ENCODE measurements at regions not wholly inside any gene's neighbourhood (a gene's known extent, or its start where the extent isn't known, plus 50 kb on each side); places are given as distances from the start of the nearest gene placed in this dataset.

DNA sequence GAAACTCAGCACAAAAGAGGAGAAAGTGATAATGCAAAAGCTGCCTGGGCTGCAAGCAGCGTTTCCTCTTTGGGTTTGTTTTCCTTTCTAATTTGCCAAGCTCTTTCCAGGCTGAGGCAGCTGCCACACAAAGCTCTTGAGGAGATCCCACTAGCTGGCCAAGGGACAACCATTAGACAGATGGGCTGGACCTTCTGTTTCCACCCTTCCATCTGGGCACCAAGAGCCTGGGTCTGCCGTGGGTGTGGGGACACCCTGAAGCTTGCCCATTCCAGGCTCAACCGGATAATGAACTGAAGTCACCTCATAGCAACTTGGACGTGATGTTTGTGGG is 194.6 kb upstream of the C1QTNF7 start:
- DNase-seq (ENCODE audit: low spot score in 2 of 2), result no peak
- ATAC-seq, result peak; percentile 29
- Mint-ChIP-seq H3K36me3 (no peaks in the 10 kb centered on the region), H3K9me3 (no peaks in the 10 kb centered on the region), H3K4me3 (peak overlapping the region; percentile 42), H3K27ac (peak overlapping the region; percentile 67), H3K4me1 (peaks cover 20% of the 10 kb centered on the region)

DNA sequence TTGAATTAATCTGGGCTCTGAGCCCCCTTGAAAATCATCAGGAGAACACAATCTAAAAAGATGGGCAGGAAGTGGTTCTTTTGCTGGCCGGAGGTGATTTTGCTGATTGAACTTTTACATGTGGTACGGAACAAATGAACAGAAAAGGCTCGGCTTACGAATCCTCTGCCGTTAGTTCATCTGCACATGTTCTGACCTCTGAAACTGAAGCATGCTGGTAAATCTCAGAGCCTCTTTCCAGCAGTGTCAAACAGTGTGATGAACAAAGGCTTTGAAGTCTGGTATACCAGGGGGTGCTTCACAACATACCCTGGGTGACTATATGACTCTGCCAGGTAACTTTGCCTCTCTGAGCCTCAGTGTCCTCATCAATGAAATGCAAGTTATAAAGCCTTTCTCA is 194.2 kb upstream of the C1QTNF7 start:
- ATAC-seq (peak; percentile 82), DNase-seq (ENCODE audit: low spot score in 2 of 2) (peak in 1 of 2 donors; percentile 54)
- H3K4me3 Mint-ChIP-seq, result peak overlapping the region; percentile 42
- H3K27ac Mint-ChIP-seq, result peak overlapping the region; percentile 67
- no peaks in the 10 kb centered on the region for H3K9me3 Mint-ChIP-seq
- no peaks in the 10 kb centered on the region for H3K36me3 Mint-ChIP-seq
- H3K4me1 Mint-ChIP-seq, result peaks cover 20% of the 10 kb centered on the region

DNA sequence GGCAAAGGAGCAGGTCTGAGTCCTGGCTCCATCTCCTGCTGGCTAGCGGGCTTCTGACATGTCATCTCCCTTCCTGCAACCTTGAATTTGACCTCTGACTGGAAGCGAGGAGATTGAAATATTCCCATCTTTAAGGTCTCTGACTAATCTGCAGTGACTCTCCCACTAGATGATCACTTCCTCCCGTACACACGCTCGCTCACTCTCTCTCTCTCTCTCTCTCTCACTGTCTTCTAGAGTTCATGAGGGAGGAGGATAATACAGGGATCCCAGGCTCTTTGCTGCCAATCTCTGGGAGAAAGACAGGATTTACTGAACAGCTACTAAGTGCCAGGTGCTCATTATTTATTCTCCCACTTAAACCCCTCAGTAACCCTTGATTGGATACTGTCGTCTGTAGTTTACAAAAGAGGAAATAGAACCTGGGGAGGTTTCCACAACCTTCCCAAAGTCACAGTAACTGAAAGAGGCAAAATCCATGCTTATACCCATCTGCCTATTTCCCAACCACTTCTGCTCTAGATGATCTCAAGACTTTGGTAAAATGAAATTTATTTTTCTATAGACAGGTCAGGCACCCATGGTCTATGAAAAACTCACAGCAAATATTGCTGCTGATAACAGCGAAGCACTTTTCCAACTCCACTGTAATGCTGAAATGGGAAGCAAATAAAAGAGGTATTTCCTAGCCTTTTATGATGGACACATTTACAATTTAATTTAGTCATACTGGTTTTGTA is 193.5 kb upstream of the C1QTNF7 start:
- H3K36me3 Mint-ChIP-seq, result no peaks in the 10 kb centered on the region
- ATAC-seq (no peak), DNase-seq (ENCODE audit: low spot score in 2 of 2) (no peak)
- peaks cover 20% of the 10 kb centered on the region for H3K4me1 Mint-ChIP-seq
- H3K27ac Mint-ChIP-seq, result peak overlapping the region; percentile 50
- peak overlapping the region; percentile 42 for H3K4me3 Mint-ChIP-seq
- H3K9me3 Mint-ChIP-seq, result no peaks in the 10 kb centered on the region

DNA sequence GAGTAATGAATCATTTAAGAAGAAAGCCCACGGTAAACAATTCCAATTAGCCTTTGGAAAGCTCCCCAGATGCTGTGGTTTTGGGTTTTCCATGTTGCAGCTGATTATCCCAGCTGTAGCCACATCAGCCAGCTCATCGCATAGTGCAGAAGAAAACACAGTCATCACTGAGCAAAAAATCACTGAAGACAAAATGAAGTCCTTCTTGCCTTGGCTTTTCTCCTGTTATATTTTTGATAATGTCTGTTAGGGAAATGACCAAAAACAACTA is 193.0 kb upstream of the C1QTNF7 start:
- H3K27ac Mint-ChIP-seq, result no peak overlapping the region
- DNase-seq (ENCODE audit: low spot score in 2 of 2), result no peak

DNA sequence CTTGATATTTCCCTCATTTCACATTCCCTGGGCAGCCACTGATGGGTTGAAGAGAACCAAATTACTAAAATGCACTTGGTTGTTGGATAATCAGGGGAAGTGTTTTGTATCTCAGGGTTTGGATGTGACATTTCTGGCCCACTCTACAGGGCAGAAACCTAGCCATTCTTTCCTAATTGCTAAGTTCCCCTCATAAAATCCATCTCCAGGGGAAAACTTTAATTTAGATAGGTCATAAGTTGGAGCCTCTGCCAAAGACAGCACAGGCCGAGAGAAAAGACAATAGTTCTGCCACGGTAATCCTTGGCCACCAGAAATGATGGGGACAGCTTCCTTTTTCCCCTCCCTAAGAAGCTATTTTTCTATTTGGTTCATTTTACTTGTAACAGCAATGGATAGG is 192.7 kb upstream of the C1QTNF7 start:
- ATAC-seq (no peak), DNase-seq (ENCODE audit: low spot score in 2 of 2) (no peak)
- Mint-ChIP-seq H3K9me3 (no peaks in the 10 kb centered on the region), H3K4me1 (peaks cover 20% of the 10 kb centered on the region), H3K36me3 (no peaks in the 10 kb centered on the region), H3K4me3 (no peak overlapping the region), H3K27ac (no peak overlapping the region)

More for the DNA sequence above, 193.0 kb upstream of the C1QTNF7 start:
- H3K4me3 Mint-ChIP-seq, result no peak overlapping the region
- no peaks in the 10 kb centered on the region for H3K9me3 Mint-ChIP-seq
- no peak for ATAC-seq
- peaks cover 20% of the 10 kb centered on the region for H3K4me1 Mint-ChIP-seq
- H3K36me3 Mint-ChIP-seq, result no peaks in the 10 kb centered on the region

DNA sequence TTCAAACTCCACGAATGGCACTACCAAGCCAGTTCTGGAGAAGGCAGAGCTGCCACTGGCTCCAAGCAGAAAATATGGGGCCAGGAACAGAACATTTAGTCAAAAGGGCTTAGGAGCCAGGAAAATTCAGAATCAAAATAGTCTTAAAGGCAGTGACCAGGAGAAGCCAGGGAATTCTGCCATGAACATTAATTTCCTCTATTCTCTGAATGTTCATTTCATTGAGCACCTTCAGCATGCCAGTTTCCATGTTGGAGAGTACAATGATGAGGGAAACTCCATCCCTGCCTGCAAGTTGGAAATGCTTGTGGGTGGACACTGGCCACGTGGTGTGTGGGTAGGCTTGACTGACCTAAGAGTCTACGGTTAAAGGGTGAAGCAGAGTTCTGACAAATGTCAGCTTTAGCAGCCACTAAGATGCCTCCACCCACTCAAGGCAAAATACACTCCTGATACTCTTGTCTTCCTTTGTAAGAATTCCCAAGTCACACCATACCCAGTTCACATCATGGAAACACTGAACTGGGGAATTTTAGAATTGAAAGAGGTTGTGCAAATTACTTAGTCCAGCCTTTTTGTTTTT is 190.1 kb upstream of the C1QTNF7 start:
- Mint-ChIP-seq H3K36me3 (no peaks in the 10 kb centered on the region), H3K27ac (no peak overlapping the region), H3K9me3 (no peaks in the 10 kb centered on the region), H3K4me3 (no peak overlapping the region), H3K4me1 (peaks cover 18% of the 10 kb centered on the region)
- ATAC-seq (no peak), DNase-seq (ENCODE audit: low spot score in 2 of 2) (no peak)

DNA sequence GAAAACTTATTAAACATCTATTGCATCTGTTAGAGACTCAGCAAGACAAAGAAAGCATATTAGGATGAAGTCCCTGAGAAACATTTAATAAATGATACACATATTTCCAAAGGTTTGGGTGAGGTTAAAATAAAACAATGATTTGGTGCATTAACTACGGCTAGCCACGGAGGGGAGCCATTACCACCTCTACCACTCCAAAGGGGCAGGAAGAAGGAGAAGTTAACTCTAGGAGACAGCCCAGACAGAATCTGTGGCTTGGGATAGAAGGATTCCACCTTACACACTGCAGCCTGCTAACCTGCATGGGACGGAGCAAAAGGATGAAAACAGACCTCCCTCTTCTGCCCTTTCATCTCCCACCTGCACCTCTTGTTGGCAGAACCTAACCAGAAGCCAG is 189.1 kb upstream of the C1QTNF7 start:
- DNase-seq (ENCODE audit: low spot score in 2 of 2) (no peak), ATAC-seq (peak; percentile 60)
- H3K27ac Mint-ChIP-seq, result peak overlapping the region; percentile 24
- no peaks in the 10 kb centered on the region for H3K36me3 Mint-ChIP-seq
- H3K4me1 Mint-ChIP-seq, result peaks cover 8% of the 10 kb centered on the region
- H3K4me3 Mint-ChIP-seq, result no peak overlapping the region
- no peaks in the 10 kb centered on the region for H3K9me3 Mint-ChIP-seq

DNA sequence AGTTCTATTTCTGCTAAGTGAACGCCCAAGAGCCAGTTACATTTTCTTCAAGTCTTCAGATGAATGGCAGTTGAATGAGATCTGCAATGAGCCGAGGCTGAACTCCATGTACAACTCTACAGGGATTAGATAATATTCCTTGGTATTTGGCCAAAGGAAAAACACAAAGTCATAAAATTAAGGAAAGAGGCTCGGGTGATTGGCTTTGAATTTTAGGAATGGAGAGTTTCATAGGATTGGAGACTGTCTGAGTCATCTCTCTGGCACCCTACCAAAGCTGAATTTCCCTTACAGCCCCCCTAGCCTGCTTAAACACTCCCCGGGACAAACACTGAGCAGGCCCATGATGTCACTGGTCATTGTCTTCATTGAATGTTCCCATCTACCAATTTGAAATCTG is 188.0 kb upstream of the C1QTNF7 start:
- ATAC-seq (no peak), DNase-seq (ENCODE audit: low spot score in 2 of 2) (no peak)

DNA sequence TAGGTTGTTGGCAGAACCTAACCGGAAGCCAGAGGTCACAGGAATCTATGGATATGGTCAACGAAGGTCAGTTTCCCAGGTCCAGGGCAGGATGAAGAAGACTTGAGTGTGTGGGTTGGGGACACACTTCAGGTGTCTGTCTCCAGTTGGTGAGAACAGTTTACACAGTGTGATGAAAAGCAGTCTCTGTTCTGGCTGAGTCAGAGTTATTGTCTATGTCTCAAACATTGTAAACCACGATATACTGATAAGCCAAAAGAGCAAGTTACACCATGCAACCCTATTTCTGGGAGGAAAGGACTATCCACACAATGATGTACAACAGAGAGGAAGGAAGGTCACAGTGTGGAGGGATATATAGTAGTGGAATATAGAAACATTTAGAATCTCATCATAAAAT is 187.1 kb upstream of the C1QTNF7 start:
- Mint-ChIP-seq H3K4me1 (no peaks in the 10 kb centered on the region), H3K9me3 (no peaks in the 10 kb centered on the region), H3K4me3 (no peak overlapping the region), H3K27ac (no peak overlapping the region), H3K36me3 (no peaks in the 10 kb centered on the region)
- ATAC-seq (no peak), DNase-seq (ENCODE audit: low spot score in 2 of 2) (no peak)

More for the DNA sequence above, 188.0 kb upstream of the C1QTNF7 start:
- H3K9me3 Mint-ChIP-seq, result no peaks in the 10 kb centered on the region
- no peak overlapping the region for H3K4me3 Mint-ChIP-seq
- H3K4me1 Mint-ChIP-seq, result no peaks in the 10 kb centered on the region
- H3K36me3 Mint-ChIP-seq, result no peaks in the 10 kb centered on the region
- no peak overlapping the region for H3K27ac Mint-ChIP-seq

DNA sequence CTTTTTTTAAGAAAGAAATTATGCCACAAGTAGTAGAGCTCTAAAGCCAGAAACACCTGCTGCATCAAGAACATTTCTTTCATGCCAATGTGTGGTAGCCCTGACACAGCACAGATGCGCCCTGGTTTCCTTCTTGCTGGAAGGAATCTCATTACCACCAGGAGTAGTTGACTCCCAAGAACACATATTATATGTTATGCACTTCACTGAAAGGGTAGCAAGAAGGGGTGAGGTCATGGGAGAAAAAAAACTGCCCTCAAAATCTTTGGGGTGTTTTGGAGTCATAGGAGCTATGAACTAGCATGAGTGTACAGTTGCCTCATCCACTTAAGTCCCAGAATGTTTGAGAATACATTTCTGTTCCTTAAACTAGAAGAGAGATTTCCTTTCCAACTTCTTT is 185.8 kb upstream of the C1QTNF7 start:
- DNase-seq (ENCODE audit: low spot score in 2 of 2) (no peak), ATAC-seq (no peak)
- Mint-ChIP-seq H3K36me3 (no peaks in the 10 kb centered on the region), H3K9me3 (no peaks in the 10 kb centered on the region), H3K4me3 (no peak overlapping the region), H3K4me1 (no peaks in the 10 kb centered on the region), H3K27ac (no peak overlapping the region)

DNA sequence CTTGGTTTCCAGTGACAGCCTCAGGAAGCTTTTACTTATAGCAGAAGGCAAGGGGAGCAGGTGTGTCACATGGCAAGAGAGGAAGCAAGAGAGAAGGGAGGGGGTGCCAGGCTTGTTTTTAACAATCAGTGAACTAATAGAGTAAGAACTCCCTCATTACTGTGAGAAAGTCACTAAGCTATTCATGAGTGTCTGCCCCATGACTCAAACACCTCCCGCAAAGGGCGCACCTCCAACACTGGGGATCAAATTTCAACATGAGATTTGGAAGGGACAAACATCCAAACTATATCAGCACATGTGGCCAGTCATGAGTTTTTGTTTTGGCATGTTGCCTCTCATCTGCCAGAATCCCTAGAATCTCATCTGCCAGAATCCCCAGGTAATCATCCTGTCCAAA is 183.5 kb upstream of the C1QTNF7 start:
- Mint-ChIP-seq H3K27ac (no peak overlapping the region), H3K9me3 (no peaks in the 10 kb centered on the region), H3K36me3 (no peaks in the 10 kb centered on the region), H3K4me1 (no peaks in the 10 kb centered on the region), H3K4me3 (no peak overlapping the region)
- ATAC-seq (no peak), DNase-seq (ENCODE audit: low spot score in 2 of 2) (no peak)

DNA sequence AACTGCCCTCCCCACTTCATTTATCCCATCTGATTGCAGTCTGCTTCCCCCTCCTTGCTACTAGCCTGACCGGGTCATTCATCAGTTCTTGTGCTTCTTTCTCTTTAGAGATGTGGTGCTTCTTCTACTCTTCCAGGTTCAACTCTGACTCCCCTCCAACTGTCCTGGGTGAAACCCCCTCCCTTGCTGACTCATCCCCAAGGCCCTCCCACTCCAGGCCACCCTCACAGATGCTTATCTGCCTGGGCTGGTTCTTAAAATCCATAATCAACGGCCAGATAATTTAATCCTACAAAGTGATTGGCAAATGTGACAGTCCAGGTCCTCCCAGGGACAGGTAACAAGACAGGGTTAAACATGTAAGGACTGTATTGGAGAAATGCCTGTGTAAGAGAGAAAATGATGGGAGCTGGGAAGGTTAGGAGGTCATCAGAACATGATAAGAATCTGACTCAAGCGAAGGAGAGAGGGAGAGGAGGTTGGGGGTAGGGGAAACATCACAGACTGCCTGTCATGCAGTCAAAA is 182.8 kb upstream of the C1QTNF7 start:
- no peak overlapping the region for H3K4me3 Mint-ChIP-seq
- H3K27ac Mint-ChIP-seq, result no peak overlapping the region
- no peak for ATAC-seq
- no peaks in the 10 kb centered on the region for H3K4me1 Mint-ChIP-seq
- no peaks in the 10 kb centered on the region for H3K36me3 Mint-ChIP-seq
- no peaks in the 10 kb centered on the region for H3K9me3 Mint-ChIP-seq
- DNase-seq (ENCODE audit: low spot score in 2 of 2), result no peak

DNA sequence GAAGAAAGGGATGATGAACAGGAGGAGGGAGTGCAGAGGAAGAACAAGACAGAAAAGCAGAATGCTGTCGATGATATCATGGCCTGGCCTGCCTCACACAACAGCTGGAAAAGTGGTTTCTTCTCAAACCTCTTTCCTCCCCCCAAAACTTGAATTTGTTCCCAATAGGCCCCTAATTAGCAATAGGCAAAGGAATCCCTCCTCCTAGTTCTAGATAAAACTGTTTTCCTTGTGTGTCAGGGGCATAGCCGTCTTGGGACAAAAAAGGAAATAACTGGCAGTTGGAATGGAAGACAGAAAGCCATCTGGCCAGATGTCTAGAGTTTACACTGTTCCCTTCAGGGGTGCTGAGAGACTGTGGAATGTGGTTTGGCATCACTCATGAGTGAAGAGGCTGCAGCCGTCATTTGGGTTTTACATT is 177.8 kb upstream of the C1QTNF7 start:
- Mint-ChIP-seq H3K9me3 (no peaks in the 10 kb centered on the region), H3K4me3 (no peak overlapping the region), H3K27ac (no peak overlapping the region), H3K4me1 (no peaks in the 10 kb centered on the region), H3K36me3 (no peaks in the 10 kb centered on the region)
- ATAC-seq (no peak), DNase-seq (ENCODE audit: low spot score in 2 of 2) (no peak)

DNA sequence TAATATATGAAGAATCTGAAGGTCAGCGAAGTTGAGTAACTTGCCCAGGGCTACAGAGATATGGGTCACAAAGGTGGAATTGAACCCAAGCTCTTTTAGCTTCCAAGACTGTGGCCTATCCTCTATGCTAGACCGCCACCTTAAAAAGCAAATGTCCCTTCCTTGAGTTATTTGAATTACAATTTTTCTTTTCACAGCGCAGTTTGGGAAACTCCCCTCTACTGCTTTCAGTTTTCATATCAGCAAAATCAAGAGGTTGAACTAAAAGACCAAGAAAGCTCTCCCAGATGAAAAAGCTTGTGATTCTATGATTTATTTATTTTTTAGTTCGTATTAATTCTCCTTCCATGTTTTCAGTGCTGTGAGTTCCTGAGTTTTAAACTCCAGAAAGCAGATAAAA is 174.5 kb upstream of the C1QTNF7 start:
- no peak overlapping the region for H3K4me3 Mint-ChIP-seq
- ATAC-seq (no peak), DNase-seq (ENCODE audit: low spot score in 2 of 2) (no peak)
- H3K9me3 Mint-ChIP-seq, result no peaks in the 10 kb centered on the region
- no peak overlapping the region for H3K27ac Mint-ChIP-seq
- H3K4me1 Mint-ChIP-seq, result no peaks in the 10 kb centered on the region
- no peaks in the 10 kb centered on the region for H3K36me3 Mint-ChIP-seq

DNA sequence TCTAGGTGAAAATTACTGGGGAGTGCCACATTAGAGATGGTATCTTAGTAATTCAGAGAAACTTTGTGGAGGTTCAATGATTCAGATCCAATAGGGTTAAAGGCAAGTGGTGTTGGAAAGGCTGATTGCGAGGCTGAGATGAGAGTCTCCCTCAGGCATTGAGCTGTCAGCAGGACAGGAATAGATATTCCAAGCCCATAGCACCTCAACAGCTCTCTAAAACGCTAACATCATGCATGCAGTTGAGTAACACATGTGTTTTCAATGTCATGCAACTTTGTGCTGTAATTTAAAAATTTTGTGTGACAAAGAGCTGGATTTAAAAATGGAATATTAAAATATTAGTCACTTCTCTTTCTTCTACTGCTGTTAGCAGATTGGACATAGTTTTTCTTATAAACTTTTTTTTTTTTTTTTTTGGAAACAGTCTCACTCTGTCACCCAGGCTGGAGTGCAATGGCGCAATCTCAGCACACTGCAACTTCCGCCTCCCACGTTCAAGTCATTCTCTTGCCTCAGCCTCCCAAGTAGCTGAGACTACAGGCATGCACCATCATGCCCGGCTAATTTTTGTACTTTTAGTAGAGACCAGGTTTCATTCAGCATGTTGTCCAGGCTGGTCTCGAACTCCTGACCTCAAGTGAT is 173.5 kb upstream of the C1QTNF7 start:
- H3K36me3 Mint-ChIP-seq, result no peaks in the 10 kb centered on the region
- no peak overlapping the region for H3K27ac Mint-ChIP-seq
- H3K9me3 Mint-ChIP-seq, result no peaks in the 10 kb centered on the region
- H3K4me1 Mint-ChIP-seq, result no peaks in the 10 kb centered on the region
- no peak for DNase-seq (ENCODE audit: low spot score in 2 of 2)
- H3K4me3 Mint-ChIP-seq, result no peak overlapping the region
- ATAC-seq, result no peak

DNA sequence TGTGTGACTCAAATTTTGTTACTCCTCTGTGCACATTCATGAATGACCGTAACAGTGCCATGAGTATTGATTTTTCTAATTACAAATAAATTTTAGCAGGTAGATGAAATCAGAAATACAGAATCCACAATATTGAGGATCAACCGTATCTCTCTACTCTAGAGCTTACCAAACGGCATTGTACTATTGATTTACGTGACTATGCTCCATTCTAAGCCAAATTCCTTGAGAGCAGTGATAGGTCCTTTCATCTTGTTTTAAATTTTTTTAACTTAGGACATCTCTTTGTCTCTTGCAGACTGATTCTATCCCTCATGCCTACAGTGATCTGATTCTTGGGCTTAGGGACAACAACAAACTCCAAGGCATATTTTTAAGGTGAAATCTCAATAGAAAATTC is 172.3 kb upstream of the C1QTNF7 start:
- no peak overlapping the region for H3K4me3 Mint-ChIP-seq
- DNase-seq (ENCODE audit: low spot score in 2 of 2) (no peak), ATAC-seq (no peak)
- no peaks in the 10 kb centered on the region for H3K9me3 Mint-ChIP-seq
- H3K36me3 Mint-ChIP-seq, result no peaks in the 10 kb centered on the region
- no peaks in the 10 kb centered on the region for H3K4me1 Mint-ChIP-seq
- H3K27ac Mint-ChIP-seq, result no peak overlapping the region

Data from stimulated activated effector memory CD8-positive, alpha-beta T cell treated with anti-CD3 and anti-CD28 coated beads, Interleukin-12 subunit alpha, Interleukin-12 subunit beta, amount 100 ng/mL, for 72 hours (primary cell).